ENCODE measurements at regions not wholly inside any gene's neighbourhood (a gene's known extent, or its start where the extent isn't known, plus 50 kb on each side); places are given as distances from the start of the nearest gene placed in this dataset.
A peak's percentile ranks its signal among the peaks of the same experiment; 100 is the strongest.

GRCh38 chr2:103818176-103818575 is 1035.7 kb upstream of the POU3F3 start:
- no peak for TF ChIP-seq JUND (IDR thresholded peaks at IDR 0.05; ENCODE audit: low read depth)
- in situ Hi-C loops (cut with HindIII; ENCODE audit: low pct_unique_long_range_greater_than_20kb, low sequenced_read_pairs): no loop called here
- DNase-seq (ENCODE audit: low read depth in 1 of 2, low spot score in 1 of 2): no peak

GRCh38 chr2:103819599-103819998 is 1034.3 kb upstream of the POU3F3 start:
- in situ Hi-C loops (cut with HindIII; ENCODE audit: low pct_unique_long_range_greater_than_20kb, low sequenced_read_pairs): no loop called here
- DNase-seq (ENCODE audit: low read depth in 1 of 2, low spot score in 1 of 2): no peak
- no peak for TF ChIP-seq JUND (IDR thresholded peaks at IDR 0.05; ENCODE audit: low read depth)

GRCh38 chr2:103823847-103824246 is 1030.1 kb upstream of the POU3F3 start:
- TF ChIP-seq JUND (IDR thresholded peaks at IDR 0.05; ENCODE audit: low read depth): no peak
- DNase-seq (ENCODE audit: low read depth in 1 of 2, low spot score in 1 of 2): peak in 1 of 2 experiments; percentile 52
- in situ Hi-C loops (cut with HindIII; ENCODE audit: low pct_unique_long_range_greater_than_20kb, low sequenced_read_pairs): no loop called here

DNA sequence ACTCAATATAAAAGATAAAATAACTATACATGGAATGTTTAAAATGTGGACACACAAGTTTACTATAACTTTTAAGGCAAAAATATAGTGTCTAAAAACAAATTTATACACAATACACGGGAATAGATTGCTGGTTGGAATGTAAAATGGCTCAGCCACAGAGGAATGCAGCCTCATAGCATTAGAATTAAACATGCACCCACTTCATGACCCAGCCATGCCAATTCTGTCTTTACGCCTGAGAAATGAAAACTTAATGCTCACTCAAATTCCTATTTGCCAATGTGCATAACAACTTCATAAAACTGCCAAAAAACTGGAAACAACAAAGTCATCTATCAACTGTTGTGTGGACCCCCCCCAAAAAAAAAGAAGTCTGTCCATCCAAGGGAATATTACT is 1006.6 kb upstream of the POU3F3 start:
- TF ChIP-seq JUND (IDR thresholded peaks at IDR 0.05; ENCODE audit: low read depth): no peak
- no peak for DNase-seq (ENCODE audit: low read depth in 1 of 2, low spot score in 1 of 2)
- in situ Hi-C loops (cut with HindIII; ENCODE audit: low pct_unique_long_range_greater_than_20kb, low sequenced_read_pairs): no loop called here

- in situ Hi-C loops (cut with HindIII; ENCODE audit: low pct_unique_long_range_greater_than_20kb, low sequenced_read_pairs): no loop called here
- no peak for TF ChIP-seq JUND (IDR thresholded peaks at IDR 0.05; ENCODE audit: low read depth)
Observed at GRCh38 chr2:103859238-103859637, 994.7 kb upstream of the POU3F3 start.

DNA sequence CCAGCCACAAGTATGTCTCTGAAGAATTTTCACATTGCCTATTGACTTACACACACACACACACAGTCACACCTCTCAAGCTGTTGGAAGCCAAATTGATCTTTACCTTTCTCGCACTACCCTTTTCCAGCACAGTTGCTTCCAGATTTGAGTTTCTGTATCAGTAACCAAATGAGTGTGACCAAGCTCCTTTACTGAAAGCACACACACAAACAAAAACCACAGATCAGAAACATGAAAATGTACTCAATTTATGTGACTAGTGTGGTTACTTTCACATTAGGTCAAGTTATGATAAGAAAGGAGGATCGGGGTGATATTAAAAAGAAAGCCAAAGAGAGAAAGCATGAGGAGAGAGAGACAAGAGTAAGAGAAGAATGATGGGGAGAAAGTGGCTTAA is 993.9 kb upstream of the POU3F3 start:
- TF ChIP-seq JUND (IDR thresholded peaks at IDR 0.05; ENCODE audit: low read depth): no peak
- no peak for DNase-seq (ENCODE audit: low read depth in 1 of 2, low spot score in 1 of 2)
- in situ Hi-C loops (cut with HindIII; ENCODE audit: low pct_unique_long_range_greater_than_20kb, low sequenced_read_pairs): no loop called here

More at GRCh38 chr2:103859238-103859637, 994.7 kb upstream of the POU3F3 start:
- DNase-seq (ENCODE audit: low read depth in 1 of 2, low spot score in 1 of 2): no peak

- DNase-seq (ENCODE audit: low read depth in 1 of 2, low spot score in 1 of 2): no peak
- no peak for TF ChIP-seq JUND (IDR thresholded peaks at IDR 0.05; ENCODE audit: low read depth)
- in situ Hi-C loops (cut with HindIII; ENCODE audit: low pct_unique_long_range_greater_than_20kb, low sequenced_read_pairs): no loop called here
Observed at GRCh38 chr2:103868396-103868795, 985.5 kb upstream of the POU3F3 start.

DNA sequence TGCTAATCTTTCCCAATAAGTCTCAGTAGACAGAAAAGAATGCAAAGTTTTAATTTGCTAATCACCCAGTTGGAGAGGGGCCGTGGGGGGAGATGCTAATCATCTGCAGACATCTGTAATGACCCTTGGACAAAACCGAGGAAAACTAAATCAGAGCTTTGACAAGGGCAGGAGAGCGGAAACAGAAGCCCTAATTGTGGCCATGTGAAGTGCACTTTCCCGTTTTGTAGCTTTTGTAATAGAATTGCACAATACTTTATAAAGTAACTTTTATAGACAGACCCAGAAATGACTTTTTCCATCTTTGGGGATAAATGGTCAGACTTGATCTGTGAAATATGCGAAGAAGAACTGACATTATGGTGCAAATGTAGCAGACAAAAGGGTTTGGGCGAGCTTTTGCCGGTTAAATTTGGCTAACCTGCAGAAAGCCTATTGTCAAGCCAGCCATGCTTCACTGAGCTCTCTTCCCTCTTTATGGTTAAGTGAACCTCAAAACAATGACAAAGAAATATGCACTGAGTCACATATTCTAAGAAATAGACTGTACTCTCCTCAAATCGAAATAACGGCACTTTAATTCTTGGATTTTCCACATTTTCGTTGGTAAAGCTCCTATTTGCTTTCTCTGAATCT is 980.1 kb upstream of the POU3F3 start:
- DNase-seq (ENCODE audit: low read depth in 1 of 2, low spot score in 1 of 2): no peak
- TF ChIP-seq JUND (IDR thresholded peaks at IDR 0.05; ENCODE audit: low read depth): no peak
- in situ Hi-C loops (cut with HindIII; ENCODE audit: low pct_unique_long_range_greater_than_20kb, low sequenced_read_pairs): no loop called here

DNA sequence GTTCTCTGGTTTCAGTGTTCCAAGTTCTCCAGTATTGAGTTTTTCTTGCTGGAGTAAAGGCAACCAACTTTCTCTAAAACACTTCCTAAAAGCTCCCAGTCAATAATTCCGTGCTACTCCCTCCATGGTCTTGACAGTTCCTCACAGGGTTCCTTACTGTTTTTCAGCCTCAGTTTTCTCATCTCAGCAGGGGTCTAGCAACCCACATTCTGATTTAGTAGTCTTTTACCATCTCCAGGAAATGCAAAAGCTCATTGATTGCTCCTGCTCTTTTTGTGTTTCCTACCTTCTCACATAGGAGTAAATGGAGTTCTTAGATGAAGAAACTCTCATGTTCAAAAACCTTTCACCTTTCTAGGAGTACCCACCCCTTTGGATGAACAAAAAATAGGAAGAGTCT is 978.8 kb upstream of the POU3F3 start:
- TF ChIP-seq JUND (IDR thresholded peaks at IDR 0.05; ENCODE audit: low read depth): no peak
- in situ Hi-C loops (cut with HindIII; ENCODE audit: low pct_unique_long_range_greater_than_20kb, low sequenced_read_pairs): no loop called here
- no peak for DNase-seq (ENCODE audit: low read depth in 1 of 2, low spot score in 1 of 2)

DNA sequence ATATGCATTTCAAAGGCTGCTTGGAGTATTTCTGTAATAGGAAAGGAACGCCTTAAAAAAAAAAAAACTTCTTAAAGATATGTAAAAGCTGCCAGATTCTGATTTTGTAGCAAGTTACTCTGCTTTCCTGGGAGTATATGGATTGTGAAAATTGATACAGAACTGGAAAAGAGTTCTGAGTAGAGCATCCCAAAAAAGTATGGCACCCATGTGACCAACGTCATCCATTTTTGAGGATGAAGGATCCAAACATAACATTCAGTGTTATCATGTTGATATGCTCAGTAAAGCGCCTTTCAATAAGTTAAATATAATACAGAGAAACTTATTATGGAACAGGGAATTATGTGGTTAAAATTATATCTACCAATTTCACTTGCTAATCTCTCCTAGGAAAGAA is 978.4 kb upstream of the POU3F3 start:
- no peak for TF ChIP-seq JUND (IDR thresholded peaks at IDR 0.05; ENCODE audit: low read depth)
- in situ Hi-C loops (cut with HindIII; ENCODE audit: low pct_unique_long_range_greater_than_20kb, low sequenced_read_pairs): no loop called here
- DNase-seq (ENCODE audit: low read depth in 1 of 2, low spot score in 1 of 2): no peak

DNA sequence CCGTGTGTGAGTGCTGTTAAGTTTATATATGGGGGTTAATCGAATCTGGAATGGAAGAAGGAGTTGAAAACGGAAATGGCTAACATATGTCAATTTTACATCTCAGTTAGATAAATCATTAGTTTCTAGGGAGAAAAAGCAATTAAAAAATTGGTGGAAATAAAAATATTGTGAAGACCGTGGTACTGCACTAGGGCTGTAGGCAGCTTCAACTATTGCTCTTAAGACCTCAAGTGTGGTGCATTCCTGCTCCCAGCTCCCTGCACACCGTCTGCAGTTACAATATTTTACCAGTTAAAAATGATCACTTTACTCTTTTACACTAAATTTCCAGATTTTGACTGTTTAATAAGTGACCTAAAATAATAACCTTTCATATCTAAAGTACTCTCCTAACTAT is 977.3 kb upstream of the POU3F3 start:
- in situ Hi-C loops (cut with HindIII; ENCODE audit: low pct_unique_long_range_greater_than_20kb, low sequenced_read_pairs): no loop called here
- TF ChIP-seq JUND (IDR thresholded peaks at IDR 0.05; ENCODE audit: low read depth): no peak
- no peak for DNase-seq (ENCODE audit: low read depth in 1 of 2, low spot score in 1 of 2)

DNA sequence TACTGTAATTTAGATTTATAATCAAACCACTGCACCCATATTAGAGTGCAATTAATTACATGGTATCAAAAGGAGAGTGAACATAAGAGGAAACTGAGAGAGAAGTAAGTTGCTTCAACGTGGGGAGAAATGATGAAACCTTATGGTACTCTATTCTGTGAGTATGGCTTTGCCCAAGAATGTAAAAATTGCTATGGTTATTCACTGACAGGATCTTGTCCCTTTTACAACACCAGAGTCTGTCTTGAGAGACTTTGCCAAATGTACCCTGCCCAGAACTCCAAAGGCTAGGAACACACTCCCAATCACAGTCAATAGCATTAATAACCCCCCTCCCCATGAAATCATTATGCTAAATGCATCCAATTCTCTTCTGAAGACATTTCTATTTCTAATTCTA is 974.8 kb upstream of the POU3F3 start:
- TF ChIP-seq JUND (IDR thresholded peaks at IDR 0.05; ENCODE audit: low read depth): no peak
- in situ Hi-C loops (cut with HindIII; ENCODE audit: low pct_unique_long_range_greater_than_20kb, low sequenced_read_pairs): no loop called here
- no peak for DNase-seq (ENCODE audit: low read depth in 1 of 2, low spot score in 1 of 2)

DNA sequence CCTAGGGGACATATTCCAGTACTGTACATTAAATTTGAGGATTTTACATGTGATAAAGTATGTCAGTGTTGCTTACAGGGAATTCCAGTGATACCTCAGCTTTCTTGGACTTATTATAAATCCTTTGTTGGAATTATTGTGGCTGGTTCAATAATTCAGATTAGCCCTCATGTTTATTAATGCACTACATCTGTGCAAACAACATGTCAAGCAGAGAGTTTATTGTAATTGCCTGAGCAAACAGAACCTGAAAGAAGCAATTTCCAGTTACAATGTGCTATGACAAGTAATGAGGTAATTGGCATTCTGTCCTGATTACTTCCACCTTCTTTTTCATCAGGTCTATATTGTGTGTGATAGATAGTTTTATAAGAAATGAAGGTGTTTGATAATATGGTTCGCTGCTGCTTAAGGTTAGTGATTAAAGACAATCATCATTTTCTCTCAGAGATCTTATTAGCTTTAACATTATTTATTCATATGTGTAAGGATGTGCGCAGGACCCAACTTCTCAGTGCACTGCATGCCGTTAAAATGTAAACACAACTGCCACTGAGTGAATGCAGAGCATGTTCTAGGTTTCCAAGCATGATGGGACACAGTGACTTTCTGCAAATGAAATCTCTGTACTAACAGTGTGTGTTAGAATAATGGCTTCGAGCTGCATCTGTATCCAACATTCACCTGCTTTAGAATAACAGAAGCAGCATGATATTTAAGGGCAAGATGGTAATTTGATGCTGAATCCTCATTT is 973.7 kb upstream of the POU3F3 start:
- no peak for TF ChIP-seq JUND (IDR thresholded peaks at IDR 0.05; ENCODE audit: low read depth)
- in situ Hi-C loops (cut with HindIII; ENCODE audit: low pct_unique_long_range_greater_than_20kb, low sequenced_read_pairs): no loop called here
- DNase-seq (ENCODE audit: low read depth in 1 of 2, low spot score in 1 of 2): no peak
